Tibial artery (tissue), 4 donors: ENCODE measurements at regions not wholly inside any gene's neighbourhood (a gene's known extent, or its start where the extent isn't known, plus 50 kb on each side); places are given as distances from the start of the nearest gene placed in this dataset.

Source experiments
- DNase-seq, 2 donors: peaks; one replicate each; pipeline ENCODE4 v3.0.0-alpha.2; 2019
- H3K27ac ChIP-seq, 2 donors: fragments of 200-600 bp; sonication (generic) in 1 of 2; 1 replicate in 1 of 2; 2 replicates in 1 of 2; pipeline ENCODE4 v1.5.1; 2018 to 2019; ENCODE audit warnings: mild to moderate bottlenecking in 1 of 2
- H3K27me3 ChIP-seq, 2 donors: fragments of 200-600 bp; sonication (generic) in 1 of 2; one replicate each; pipeline versions ENCODE4 v1.5.1 to v1.6.0; 2016 to 2019
- H3K36me3 ChIP-seq, 3 donors: fragments of 200-600 bp; sonication (generic) in 2 of 3; one replicate each; pipeline ENCODE4 v1.5.1; 2016 to 2019; ENCODE audit warnings: mild to moderate bottlenecking in 2 of 3
- H3K4me1 ChIP-seq, 4 donors: fragments of 200-600 bp; sonication (generic) in 2 of 4; 1 replicate in 3 of 4; 2 replicates in 1 of 4; pipeline ENCODE4 v1.5.1; 2016 to 2019
- H3K4me3 ChIP-seq, 2 donors: fragments of 200-600 bp; sonication (generic) in 1 of 2; 1 replicate in 1 of 2; 2 replicates in 1 of 2; pipeline ENCODE4 v1.5.1; 2018 to 2019; ENCODE audit warnings: mild to moderate bottlenecking in 2 of 2
- H3K9me3 ChIP-seq, 3 donors: fragments of 200-600 bp; sonication (generic) in 1 of 3; one replicate each; pipeline ENCODE4 v1.5.1; 2016 to 2019
- intact Hi-C: fragments of 100-400 bp; cut with DNase I; formaldehyde crosslinking; loops from one replicate; pipeline ENCODE4 v1.15.0; 2023; ENCODE audit warnings: low total_unique reads
- TF ChIP-seq, protein P1 (sequence below), 2 experiments: fragments of 200-600 bp in 1 of 2; fragments of 450-650 bp in 1 of 2; IDR thresholded peaks; one replicate each; pipeline ENCODE4 v1.5.1; 2017 to 2019; ENCODE audit warnings: antibody characterized with exemption in 2 of 2, mild to moderate bottlenecking in 1 of 2, moderate library complexity in 1 of 2

- Histone ChIP-seq H3K9me3 (no peaks in the 10 kb centered on the region), H3K36me3 (no peaks in the 10 kb centered on the region), H3K4me3 (no peak overlapping the region), H3K27me3 (no peaks in the 10 kb centered on the region), H3K27ac (no peak overlapping the region), H3K4me1 (peaks cover 0 to 25% (median 8%) of the 10 kb centered on the region in 4 donors)
- TF ChIP-seq, protein P1, sequence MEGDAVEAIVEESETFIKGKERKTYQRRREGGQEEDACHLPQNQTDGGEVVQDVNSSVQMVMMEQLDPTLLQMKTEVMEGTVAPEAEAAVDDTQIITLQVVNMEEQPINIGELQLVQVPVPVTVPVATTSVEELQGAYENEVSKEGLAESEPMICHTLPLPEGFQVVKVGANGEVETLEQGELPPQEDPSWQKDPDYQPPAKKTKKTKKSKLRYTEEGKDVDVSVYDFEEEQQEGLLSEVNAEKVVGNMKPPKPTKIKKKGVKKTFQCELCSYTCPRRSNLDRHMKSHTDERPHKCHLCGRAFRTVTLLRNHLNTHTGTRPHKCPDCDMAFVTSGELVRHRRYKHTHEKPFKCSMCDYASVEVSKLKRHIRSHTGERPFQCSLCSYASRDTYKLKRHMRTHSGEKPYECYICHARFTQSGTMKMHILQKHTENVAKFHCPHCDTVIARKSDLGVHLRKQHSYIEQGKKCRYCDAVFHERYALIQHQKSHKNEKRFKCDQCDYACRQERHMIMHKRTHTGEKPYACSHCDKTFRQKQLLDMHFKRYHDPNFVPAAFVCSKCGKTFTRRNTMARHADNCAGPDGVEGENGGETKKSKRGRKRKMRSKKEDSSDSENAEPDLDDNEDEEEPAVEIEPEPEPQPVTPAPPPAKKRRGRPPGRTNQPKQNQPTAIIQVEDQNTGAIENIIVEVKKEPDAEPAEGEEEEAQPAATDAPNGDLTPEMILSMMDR (IDR thresholded peaks at IDR 0.05): no peak
- no peak for DNase-seq
- intact Hi-C loops: no loop called here
These were observed 136.5 kb upstream of the TNP1 start for GRCh38 chr2:216996279-216996845.

- no peaks in the 10 kb centered on the region for H3K36me3 ChIP-seq
- H3K9me3 ChIP-seq: no peaks in the 10 kb centered on the region
- intact Hi-C loops: no loop called here
- peak overlapping the region; percentile 29 to 41 for H3K27ac ChIP-seq
- TF ChIP-seq, protein P1 (IDR thresholded peaks at IDR 0.05): no peak
- H3K4me1 ChIP-seq: peaks cover 0 to 28% (median 8%) of the 10 kb centered on the region in 4 donors
- no peak for DNase-seq
- no peak overlapping the region for H3K4me3 ChIP-seq
- H3K27me3 ChIP-seq: no peaks in the 10 kb centered on the region
These were observed 134.5 kb upstream of the TNP1 start for GRCh38 chr2:216994353-216994854.

GRCh38 chr2:216992056-216992675 lies 132.3 kb upstream of the TNP1 start:
- peaks cover 0 to 36% (median 8%) of the 10 kb centered on the region in 4 donors for H3K4me1 ChIP-seq
- H3K27me3 ChIP-seq: no peaks in the 10 kb centered on the region
- H3K36me3 ChIP-seq: no peaks in the 10 kb centered on the region
- DNase-seq: no peak
- TF ChIP-seq, protein P1 (IDR thresholded peaks at IDR 0.05): no peak
- H3K27ac ChIP-seq: no peak overlapping the region
- no peak overlapping the region for H3K4me3 ChIP-seq
- no peaks in the 10 kb centered on the region for H3K9me3 ChIP-seq
- intact Hi-C loops: no loop called here

DNA sequence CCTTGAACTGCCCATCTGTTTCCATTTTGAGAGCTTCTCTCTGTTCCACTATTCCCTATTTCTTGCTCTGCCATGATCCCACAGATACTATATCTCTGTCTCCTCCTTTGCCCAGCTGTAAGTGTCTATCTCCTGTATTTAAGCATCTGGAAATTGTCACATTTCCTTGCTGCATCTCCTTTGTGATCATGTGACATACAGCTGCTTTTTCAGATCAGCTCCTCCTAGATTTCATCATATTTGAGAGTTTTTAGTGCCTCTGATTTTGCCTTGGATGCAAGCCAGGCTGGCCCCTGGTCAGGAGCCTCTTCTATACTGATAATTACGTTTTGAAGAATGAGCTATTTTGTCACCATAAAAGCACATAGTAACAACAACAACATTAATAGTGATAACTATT lies 131.7 kb upstream of the TNP1 start:
- Histone ChIP-seq H3K27ac (no peak overlapping the region), H3K27me3 (no peaks in the 10 kb centered on the region)
- intact Hi-C loops: no loop called here

DNA sequence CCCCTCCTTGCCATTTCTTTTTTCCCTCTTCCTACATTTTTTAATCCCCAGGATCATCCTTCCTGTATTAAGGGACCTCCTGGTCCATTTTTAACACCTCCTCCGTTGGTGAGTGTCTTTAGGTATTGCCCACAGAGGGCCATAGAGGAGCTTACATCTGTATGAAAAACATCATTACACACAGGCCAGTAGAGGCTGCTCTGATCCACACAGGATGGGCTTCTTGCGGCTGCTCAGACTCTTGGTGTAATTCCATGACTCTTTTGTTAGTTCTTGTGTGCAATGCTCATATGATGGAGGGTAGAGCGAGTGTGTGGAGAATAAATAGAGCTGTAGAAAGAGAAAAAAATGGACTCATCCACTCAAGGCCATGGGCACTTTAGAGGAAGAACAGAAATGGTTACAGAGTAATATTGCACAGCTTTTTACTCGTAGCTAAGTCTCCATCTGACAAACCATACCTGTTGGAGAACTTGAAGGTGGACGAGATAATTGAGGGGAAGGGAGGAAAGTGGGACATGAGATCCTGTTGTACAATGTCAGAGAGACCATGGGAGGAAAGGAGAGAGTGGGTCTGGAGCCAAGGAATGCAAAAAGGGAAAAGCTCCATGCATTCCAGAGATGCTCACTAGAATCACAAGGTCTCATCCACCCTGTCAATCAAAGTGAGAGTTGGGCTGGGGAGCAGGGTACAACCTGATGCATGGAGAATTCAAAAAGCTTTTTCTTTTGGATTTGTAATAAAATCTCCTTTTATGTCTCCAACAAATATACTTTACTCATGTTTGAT lies 129.7 kb upstream of the TNP1 start:
- Histone ChIP-seq H3K4me1 (peaks cover 0 to 51% (median 18%) of the 10 kb centered on the region in 4 donors), H3K9me3 (no peaks in the 10 kb centered on the region), H3K36me3 (no peaks in the 10 kb centered on the region), H3K27me3 (no peaks in the 10 kb centered on the region), H3K27ac (no peak overlapping the region), H3K4me3 (no peak overlapping the region)
- intact Hi-C loops: loop anchor here (10.0 kb wide), 1 partner anchor 295 kb away; the partner anchor contains the start of gene IGFBP5
- TF ChIP-seq, protein P1 (IDR thresholded peaks at IDR 0.05): no peak
- no peak for DNase-seq

More for the DNA sequence above, 131.7 kb upstream of the TNP1 start:
- Histone ChIP-seq H3K4me1 (peaks cover 0 to 39% (median 8%) of the 10 kb centered on the region in 4 donors), H3K36me3 (no peaks in the 10 kb centered on the region), H3K4me3 (no peak overlapping the region), H3K9me3 (no peaks in the 10 kb centered on the region)
- TF ChIP-seq, protein P1 (IDR thresholded peaks at IDR 0.05): no peak
- peak in 1 of 2 donors; percentile 33 for DNase-seq
